Parathyroid adenoma (tissue), 2 donors: ENCODE measurements at regions not wholly inside any gene's neighbourhood (a gene's known extent, or its start where the extent isn't known, plus 50 kb on each side); places are given as distances from the start of the nearest gene placed in this dataset.

Experiments used
- H2AFZ ChIP-seq: fragments of 300-600 bp; sonication (generic); one replicate; pipeline ENCODE4 v1.7.0; 2017; ENCODE audit warnings: antibody characterized with exemption, mild to moderate bottlenecking
- H3K27ac ChIP-seq: fragments of 300-600 bp; sonication (generic); one replicate; pipeline ENCODE4 v1.7.0; 2017
- H3K27me3 ChIP-seq: fragments of 300-600 bp; sonication (generic); one replicate; pipeline ENCODE4 v1.7.0; 2017; ENCODE audit warnings: low read length; ENCODE audit not compliant: control insufficient read depth, insufficient read depth
- H3K36me3 ChIP-seq: fragments of 300-600 bp; sonication (generic); one replicate; pipeline ENCODE4 v1.7.0; 2017; ENCODE audit warnings: low read length; ENCODE audit not compliant: control insufficient read depth, insufficient read depth
- H3K4me1 ChIP-seq: fragments of 300-600 bp; sonication (generic); one replicate; pipeline ENCODE4 v1.7.0; 2017; ENCODE audit warnings: control low read depth
- H3K4me2 ChIP-seq: fragments of 300-600 bp; sonication (generic); one replicate; pipeline ENCODE4 v1.7.0; 2017; ENCODE audit warnings: low read length
- H3K4me3 ChIP-seq: fragments of 300-600 bp; sonication (generic); one replicate; pipeline ENCODE4 v1.7.0; 2017; ENCODE audit warnings: low read depth, low read length
- H3K79me2 ChIP-seq: fragments of 300-600 bp; sonication (generic); one replicate; pipeline ENCODE4 v1.7.0; 2017; ENCODE audit warnings: control low read depth
- H3K9ac ChIP-seq: fragments of 300-600 bp; sonication (generic); one replicate; pipeline ENCODE4 v1.7.0; 2017; ENCODE audit warnings: mild to moderate bottlenecking
- H3K9me3 ChIP-seq: fragments of 300-600 bp; sonication (generic); one replicate; pipeline ENCODE4 v1.7.0; 2017; ENCODE audit warnings: low read length; ENCODE audit not compliant: control insufficient read depth
- TF ChIP-seq, protein P1 (sequence below): fragments of 300-600 bp; sonication (generic); IDR thresholded peaks from one replicate; pipeline ENCODE4 v1.7.0; 2017; ENCODE audit warnings: antibody characterized with exemption, mild to moderate bottlenecking
- donor health status: primary hyperparathyroidism.

DNA sequence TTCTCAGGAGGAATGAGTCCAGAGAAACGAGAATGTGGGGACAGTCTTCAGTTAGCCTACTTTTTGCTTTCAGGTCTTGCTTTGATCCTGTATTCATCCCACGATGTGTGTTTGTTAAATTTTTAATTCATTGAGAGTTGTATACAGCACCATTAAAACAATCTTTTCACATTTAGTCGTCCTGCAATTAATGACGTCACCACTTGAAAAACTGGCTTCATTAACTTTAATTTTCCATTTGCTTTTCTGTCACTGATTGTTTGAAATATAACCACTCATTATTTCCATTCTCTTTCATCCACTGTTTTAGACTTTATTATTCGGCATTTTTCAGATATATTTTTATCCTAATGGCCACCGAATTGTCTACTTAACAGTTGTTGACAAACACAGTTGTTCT is 146.9 kb downstream of the TFEC start:
- H3K4me3 ChIP-seq, result no peak overlapping the region
- TF ChIP-seq, protein P1, sequence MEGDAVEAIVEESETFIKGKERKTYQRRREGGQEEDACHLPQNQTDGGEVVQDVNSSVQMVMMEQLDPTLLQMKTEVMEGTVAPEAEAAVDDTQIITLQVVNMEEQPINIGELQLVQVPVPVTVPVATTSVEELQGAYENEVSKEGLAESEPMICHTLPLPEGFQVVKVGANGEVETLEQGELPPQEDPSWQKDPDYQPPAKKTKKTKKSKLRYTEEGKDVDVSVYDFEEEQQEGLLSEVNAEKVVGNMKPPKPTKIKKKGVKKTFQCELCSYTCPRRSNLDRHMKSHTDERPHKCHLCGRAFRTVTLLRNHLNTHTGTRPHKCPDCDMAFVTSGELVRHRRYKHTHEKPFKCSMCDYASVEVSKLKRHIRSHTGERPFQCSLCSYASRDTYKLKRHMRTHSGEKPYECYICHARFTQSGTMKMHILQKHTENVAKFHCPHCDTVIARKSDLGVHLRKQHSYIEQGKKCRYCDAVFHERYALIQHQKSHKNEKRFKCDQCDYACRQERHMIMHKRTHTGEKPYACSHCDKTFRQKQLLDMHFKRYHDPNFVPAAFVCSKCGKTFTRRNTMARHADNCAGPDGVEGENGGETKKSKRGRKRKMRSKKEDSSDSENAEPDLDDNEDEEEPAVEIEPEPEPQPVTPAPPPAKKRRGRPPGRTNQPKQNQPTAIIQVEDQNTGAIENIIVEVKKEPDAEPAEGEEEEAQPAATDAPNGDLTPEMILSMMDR, result no peak
- H3K9me3 ChIP-seq, result no peaks in the 10 kb centered on the region
- H3K36me3 ChIP-seq, result no peaks in the 10 kb centered on the region
- no peaks in the 10 kb centered on the region for H3K4me1 ChIP-seq
- H3K27me3 ChIP-seq, result no peaks in the 10 kb centered on the region
- H3K79me2 ChIP-seq, result no peaks in the 10 kb centered on the region
- H2AFZ ChIP-seq, result no peak overlapping the region
- no peak overlapping the region for H3K4me2 ChIP-seq
- H3K27ac ChIP-seq, result no peak overlapping the region
- no peak overlapping the region for H3K9ac ChIP-seq

DNA sequence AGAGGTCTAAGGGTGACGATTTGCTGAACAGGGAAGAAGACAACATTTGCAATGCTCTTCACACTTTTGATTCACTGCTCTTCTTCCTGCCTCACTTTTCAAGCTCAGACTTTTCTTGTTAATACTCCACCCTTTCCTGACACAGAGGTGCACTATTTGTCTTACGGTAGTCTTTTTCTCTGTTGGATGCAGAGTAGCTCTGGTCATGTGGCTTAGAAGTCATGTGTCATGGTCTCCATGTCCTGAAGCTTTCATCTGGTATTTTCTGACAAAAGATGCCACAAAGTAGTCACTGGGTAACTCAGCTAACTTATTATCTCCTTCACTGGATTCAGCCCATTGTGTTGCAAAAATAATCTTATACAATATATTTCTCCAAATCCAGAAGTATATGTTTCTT is 149.1 kb downstream of the TFEC start:
- Histone ChIP-seq H3K79me2 (no peaks in the 10 kb centered on the region), H3K9me3 (no peaks in the 10 kb centered on the region), H3K27me3 (no peaks in the 10 kb centered on the region), H2AFZ (no peak overlapping the region), H3K9ac (no peak overlapping the region), H3K4me1 (no peaks in the 10 kb centered on the region), H3K27ac (no peak overlapping the region), H3K4me3 (no peak overlapping the region), H3K36me3 (no peaks in the 10 kb centered on the region), H3K4me2 (no peak overlapping the region)
- TF ChIP-seq, protein P1, result no peak

DNA sequence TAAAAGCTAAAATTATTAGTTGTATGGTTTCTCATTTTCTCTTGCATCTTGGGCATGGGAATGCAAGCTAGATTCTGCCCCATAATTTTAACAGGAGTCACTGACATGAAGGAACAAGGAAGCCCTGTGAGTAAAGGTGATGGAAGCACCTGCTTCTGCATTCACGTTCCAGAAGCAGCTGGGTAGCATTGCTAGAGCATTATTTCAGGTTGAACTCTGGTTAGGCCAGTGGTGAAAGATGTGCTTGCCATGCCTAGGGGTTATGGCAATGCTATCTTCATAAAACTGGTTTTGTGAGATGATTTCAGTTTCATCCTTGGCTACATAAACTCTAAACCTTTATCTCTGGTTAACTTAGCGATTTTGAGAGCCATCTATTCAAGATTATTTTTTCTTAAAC is 151.4 kb downstream of the TFEC start:
- Histone ChIP-seq H3K4me2 (no peak overlapping the region), H3K27me3 (no peaks in the 10 kb centered on the region), H3K36me3 (no peaks in the 10 kb centered on the region), H3K27ac (no peak overlapping the region), H3K4me3 (no peak overlapping the region), H3K4me1 (no peaks in the 10 kb centered on the region), H2AFZ (no peak overlapping the region), H3K9me3 (no peaks in the 10 kb centered on the region), H3K9ac (no peak overlapping the region), H3K79me2 (no peaks in the 10 kb centered on the region)
- TF ChIP-seq, protein P1, result no peak

DNA sequence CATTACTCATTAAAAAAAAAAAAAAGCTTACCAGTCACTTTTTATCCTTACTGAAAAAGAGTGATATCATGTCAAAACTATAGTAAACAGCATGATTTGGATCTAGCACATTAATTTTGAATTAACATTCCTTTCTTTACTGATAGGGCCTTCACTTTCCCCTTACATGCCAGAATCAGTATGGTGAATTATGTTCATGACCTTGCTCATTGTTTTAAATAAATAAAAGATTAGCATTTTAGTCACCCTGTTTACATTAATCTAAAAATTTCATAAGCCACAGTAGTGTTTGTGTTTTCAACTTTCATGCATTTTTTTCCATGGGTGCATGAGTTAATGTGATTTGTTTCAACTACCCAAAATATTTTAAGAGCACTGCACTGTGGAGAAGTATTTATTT is 160.8 kb downstream of the TFEC start:
- H3K9ac ChIP-seq, result no peak overlapping the region
- no peak overlapping the region for H3K4me2 ChIP-seq
- H3K36me3 ChIP-seq, result no peaks in the 10 kb centered on the region
- no peaks in the 10 kb centered on the region for H3K9me3 ChIP-seq
- TF ChIP-seq, protein P1, result no peak
- H3K4me1 ChIP-seq, result no peaks in the 10 kb centered on the region
- H3K79me2 ChIP-seq, result no peaks in the 10 kb centered on the region
- H2AFZ ChIP-seq, result no peak overlapping the region
- no peak overlapping the region for H3K27ac ChIP-seq
- H3K4me3 ChIP-seq, result no peak overlapping the region
- no peaks in the 10 kb centered on the region for H3K27me3 ChIP-seq

DNA sequence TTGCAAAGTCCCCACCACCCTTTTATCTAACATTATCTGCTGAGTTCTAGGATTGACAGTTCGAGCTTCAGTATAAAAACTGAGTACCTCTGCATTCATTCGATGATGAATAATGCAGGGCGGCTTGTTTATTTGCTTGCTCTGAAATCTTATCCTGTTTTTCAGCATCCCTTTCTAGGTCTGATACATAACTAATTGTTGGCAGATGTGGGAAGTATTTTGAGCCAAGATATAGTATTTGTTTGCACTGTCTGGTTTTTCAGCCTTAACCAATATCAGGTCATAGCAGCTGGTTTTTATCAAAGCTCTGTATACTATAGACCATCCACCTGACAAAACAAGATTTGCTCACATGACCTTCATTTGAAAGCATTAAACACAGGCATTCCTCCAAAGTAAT is 161.4 kb downstream of the TFEC start:
- no peak overlapping the region for H3K4me3 ChIP-seq
- TF ChIP-seq, protein P1, result no peak
- H3K27ac ChIP-seq, result no peak overlapping the region
- no peaks in the 10 kb centered on the region for H3K79me2 ChIP-seq
- no peaks in the 10 kb centered on the region for H3K36me3 ChIP-seq
- no peaks in the 10 kb centered on the region for H3K4me1 ChIP-seq
- no peak overlapping the region for H3K4me2 ChIP-seq
- no peak overlapping the region for H3K9ac ChIP-seq
- H2AFZ ChIP-seq, result no peak overlapping the region
- H3K9me3 ChIP-seq, result no peaks in the 10 kb centered on the region
- H3K27me3 ChIP-seq, result no peaks in the 10 kb centered on the region
